ENCODE measurements at regions not wholly inside any gene's neighbourhood (a gene's known extent, or its start where the extent isn't known, plus 50 kb on each side); places are given as distances from the start of the nearest gene placed in this dataset.
A peak's percentile ranks its signal among the peaks of the same experiment; 100 is the strongest.

DNA sequence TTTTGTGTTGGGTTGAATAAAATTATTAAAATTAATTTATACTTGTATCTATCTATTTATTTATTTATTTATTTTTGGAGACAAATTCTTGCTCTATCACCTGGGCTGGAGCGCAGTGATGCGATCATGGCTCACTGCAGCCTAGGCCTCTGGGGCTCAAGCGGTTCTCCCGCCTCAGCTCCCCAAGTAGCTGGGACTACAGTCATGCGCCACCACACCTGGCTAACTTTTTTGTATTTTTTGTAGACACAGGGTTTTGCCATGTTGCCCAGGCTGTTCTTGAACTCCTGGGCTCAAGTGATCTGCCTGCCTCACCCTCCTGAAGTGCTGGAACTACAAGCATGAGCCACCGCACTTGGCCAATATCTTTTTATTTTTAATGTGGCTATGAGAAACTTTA lies 134.7 kb upstream of the SPDL1 start:
- no peak for DNase-seq (ENCODE audit: low spot score)

DNA sequence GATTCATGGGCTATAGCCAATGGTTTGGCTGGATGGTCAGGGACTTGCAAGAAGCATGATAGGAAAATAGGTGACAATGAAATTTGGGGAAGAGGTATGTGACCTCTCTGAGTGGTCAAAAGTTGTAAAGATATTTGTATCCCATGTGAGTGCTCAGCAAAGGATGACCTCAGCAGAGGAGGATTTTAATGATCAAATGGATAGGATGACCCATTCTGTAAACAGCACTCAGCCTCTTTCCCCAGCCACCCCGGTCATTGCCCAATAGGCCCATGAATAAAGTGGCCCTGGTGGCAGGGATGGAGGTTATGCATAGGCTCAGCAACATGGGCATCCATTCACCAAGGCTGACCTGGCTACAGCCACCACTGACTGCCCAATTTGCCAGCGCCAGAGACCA lies 138.4 kb upstream of the SPDL1 start:
- DNase-seq (ENCODE audit: low spot score) = no peak

GRCh38 chr5:169442913-169443784 lies 140.4 kb upstream of the SPDL1 start:
- no peak for DNase-seq (ENCODE audit: low spot score)

DNA sequence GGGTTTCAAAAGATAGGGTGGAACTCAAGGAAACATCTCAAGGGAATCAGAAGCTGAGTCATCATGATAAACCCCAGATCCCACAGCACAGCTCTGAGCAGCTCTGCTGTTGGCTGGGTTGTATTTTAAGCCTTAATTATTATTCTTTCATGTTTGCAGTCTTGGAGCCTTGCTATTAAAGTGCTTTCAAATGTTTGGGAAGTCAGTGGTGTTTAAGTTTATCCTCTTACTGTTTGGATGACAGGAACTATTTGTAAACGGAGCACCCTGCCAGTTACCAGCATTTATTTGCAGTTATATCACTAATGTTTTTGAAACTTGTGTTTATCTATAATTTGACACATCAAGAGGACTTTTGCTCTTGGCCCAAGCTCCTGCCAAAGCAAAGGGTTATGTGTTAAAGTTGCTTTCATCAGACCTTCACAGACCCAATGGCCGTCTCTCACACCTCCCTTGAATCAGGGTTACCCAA lies 141.1 kb upstream of the SPDL1 start:
- DNase-seq (ENCODE audit: low spot score) = no peak

- DNase-seq (ENCODE audit: low spot score) = no peak
Observed at GRCh38 chr5:169440107-169440705, 139.3 kb upstream of the SLIT3 start.

DNA sequence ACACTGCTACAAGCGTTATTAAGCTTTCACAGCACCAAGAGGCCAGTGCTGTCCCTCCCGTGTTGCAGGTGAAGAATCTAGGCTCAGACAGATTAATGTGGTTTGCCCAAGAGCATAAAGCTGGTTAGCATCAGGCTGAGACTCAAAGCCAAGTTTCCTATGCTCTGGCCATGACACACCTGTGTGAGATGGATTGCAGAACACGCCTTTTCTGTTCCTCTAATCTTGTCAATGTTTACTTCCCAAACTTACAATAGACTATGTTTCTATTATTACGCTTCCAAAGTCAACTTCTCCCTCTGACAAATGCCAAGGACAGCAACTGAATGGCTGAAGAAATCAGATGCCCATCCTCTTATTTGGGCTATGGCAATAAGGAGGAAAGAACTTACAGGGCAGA lies 138.4 kb upstream of the SLIT3 start:
- DNase-seq (ENCODE audit: low spot score) = no peak

DNA sequence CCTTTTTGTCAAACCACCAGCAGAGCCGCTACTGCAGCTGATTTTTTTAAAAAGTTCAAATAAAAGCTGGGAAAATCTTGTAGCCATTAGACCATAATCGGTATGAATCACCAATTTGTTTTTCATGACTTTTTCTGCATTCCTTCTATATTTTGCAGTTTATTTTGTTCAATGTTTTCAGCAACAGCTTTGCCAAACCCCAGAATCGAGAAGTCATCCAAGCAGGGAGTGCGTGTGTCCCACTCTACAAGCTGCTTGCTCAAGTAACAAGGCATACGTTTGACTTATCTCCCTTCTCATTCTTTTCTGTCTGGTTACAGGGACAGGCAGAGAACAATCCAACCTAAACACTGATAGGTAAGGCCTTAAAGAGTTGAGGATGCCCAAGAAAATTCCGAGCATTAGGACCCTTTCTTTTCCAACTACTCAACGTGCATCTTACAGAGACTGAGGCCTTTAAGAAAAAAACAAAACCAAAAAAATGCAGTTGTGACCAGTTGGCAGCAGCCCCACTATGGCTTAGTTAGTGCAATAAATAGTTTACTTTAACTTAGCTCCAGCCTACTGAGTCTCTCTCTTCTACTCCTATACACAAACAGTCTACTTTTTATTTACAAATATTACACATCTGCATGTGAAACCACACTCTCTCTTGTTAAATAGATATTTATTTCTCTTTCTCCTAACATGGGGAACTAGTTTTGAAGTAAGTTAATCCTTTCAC lies 134.7 kb upstream of the SLIT3 start:
- DNase-seq (ENCODE audit: low spot score) = no peak

DNA sequence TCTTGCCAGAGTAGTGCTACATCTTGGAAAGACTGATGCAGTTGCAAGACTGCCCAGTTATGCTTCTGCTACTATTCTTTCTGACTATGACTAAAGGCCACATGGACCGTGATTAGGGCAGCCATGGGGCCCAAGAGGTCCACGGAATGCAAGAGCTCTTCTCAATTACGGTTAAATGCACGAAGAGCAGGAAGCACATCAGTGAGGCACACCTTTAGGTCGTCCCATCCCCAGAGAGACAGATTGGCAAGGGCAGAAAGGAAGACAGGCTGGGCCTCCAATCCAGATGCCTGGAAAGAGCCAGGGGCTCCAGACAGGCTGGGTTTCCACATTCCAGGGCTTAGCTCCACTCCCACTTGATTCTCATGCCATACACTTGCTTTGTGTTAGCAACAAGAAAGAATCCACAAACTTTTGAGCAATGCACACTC lies 132.3 kb upstream of the SLIT3 start:
- no peak for DNase-seq (ENCODE audit: low spot score)

DNA sequence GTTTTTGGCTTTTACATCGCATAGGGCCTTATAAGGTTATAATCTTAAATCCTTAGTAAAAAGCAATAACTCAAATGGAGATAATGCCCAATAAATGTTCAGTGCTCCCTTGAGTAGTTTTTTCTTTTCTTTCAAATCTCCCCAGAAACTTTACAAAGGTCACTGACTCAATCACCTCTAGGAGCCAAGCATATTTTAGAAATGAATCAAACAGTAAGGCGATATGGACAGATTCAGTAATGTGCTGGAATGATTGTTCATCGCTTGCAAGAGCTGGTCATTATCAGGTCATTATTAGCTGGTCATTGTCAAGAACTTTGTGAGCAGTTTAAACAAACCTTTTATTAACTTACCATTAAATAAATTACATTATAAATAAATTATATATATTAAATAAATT lies 130.4 kb upstream of the SLIT3 start:
- DNase-seq (ENCODE audit: low spot score) = no peak

DNA sequence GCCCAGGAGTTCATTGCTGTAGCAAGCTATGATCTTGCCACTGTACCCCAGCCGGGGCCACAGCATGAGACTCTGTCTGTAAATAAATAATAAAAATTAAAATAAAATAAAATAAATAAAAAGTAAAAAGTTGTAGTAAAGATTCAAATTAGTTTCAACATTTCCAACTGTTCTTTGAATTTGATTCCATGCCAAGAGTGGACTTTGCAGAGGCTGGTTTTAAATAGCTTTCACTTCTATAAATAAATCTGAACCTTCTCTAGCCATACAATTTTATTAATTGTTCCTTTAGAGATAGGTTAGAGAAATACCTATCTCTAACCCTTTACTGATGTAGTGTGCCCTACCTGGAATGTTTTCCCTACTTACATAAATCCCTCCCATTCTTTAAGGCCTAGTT lies 129.7 kb upstream of the SLIT3 start:
- DNase-seq (ENCODE audit: low spot score) = no peak

GRCh38 chr5:169429044-169429443 lies 128.1 kb upstream of the SLIT3 start:
- no peak for DNase-seq (ENCODE audit: low spot score)

GRCh38 chr5:169426784-169427183 lies 125.8 kb upstream of the SLIT3 start:
- no peak for DNase-seq (ENCODE audit: low spot score)

GRCh38 chr5:169424670-169425378 lies 123.9 kb upstream of the SLIT3 start:
- DNase-seq (ENCODE audit: low spot score) = peak; percentile 51

DNA sequence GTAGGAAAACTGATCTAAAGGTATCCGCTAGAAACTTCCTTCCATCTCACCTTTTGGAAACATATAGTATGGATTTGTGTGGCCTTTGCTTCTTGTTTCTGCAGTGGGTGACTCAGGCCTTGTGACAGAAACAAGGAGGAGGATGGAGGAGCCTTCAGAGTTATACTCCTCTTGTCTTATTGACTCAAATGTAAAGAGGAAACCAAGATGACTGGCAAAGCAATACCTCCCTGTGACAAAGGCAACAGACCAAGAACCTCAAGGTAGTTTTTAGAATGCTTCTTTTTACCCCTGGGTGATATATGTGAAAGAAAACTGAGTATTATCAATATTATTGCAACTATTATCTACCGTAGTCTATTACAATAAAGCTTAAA lies 123.3 kb upstream of the SLIT3 start:
- no peak for DNase-seq (ENCODE audit: low spot score)

DNA sequence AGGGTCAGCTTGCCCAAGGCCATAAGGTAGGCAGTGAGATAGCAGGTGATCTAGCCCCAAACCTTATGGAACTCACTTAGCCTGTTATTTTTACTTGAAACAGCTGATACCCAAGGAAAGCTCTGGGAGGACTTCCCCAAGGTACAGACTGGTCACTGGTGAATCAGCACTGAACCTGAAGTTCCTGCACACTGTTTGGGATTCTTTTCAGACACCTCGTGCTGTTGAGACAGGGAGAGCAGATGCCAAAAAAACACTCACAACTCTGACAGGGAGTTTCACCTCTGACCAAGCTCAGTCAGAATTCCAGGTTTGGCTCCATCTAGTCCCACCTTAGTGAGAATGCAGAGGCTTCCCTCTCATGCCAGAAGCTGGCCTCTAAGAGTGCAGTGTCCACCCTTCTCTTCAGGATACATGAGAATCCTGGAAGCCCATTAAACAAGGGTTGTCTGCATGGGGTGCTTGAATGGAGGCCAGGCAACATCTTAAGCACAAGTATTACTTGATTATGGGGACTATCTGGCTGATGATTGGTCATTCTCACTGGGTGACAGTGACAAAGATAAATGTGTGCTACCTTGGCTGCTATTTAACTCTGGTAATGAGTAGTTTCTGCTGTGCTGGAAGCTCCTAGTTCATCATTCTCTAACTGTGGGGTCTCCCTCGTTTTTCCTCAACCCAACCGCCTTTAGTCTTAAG lies 122.8 kb upstream of the SLIT3 start:
- no peak for DNase-seq (ENCODE audit: low spot score)

GRCh38 chr5:169422087-169422486 lies 121.1 kb upstream of the SLIT3 start:
- DNase-seq (ENCODE audit: low spot score) = no peak

GRCh38 chr5:169421677-169422076 lies 120.7 kb upstream of the SLIT3 start:
- DNase-seq (ENCODE audit: low spot score) = no peak

- no peak for DNase-seq (ENCODE audit: low spot score)
Observed at GRCh38 chr5:169417676-169418075, 116.7 kb upstream of the SLIT3 start.

GRCh38 chr5:169416583-169417196 lies 115.8 kb upstream of the SLIT3 start:
- peak; percentile 50 for DNase-seq (ENCODE audit: low spot score)

GRCh38 chr5:169415948-169416347 lies 115.0 kb upstream of the SLIT3 start:
- no peak for DNase-seq (ENCODE audit: low spot score)

DNA sequence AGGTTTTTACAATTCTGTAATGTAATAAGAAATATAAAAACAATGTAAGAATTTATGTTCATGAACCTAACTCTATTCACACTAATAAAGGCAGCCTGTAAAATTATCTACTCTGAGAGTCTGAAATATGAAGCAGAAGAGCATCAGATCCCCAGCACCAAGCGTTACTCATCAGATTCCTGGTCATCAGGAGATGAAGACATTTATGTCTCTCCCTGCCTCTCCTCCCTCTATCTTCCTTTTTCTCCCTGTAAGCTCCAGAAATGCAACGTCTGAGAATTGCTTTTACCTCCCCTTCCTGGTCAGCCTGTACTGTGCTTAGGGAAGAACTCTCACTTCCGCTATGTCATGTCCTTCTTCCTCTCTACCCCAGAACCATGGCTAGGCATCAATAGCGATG lies 114.4 kb upstream of the SLIT3 start:
- DNase-seq (ENCODE audit: low spot score) = no peak
